ENCODE measurements at regions not wholly inside any gene's neighbourhood (a gene's known extent, or its start where the extent isn't known, plus 50 kb on each side); places are given as distances from the start of the nearest gene placed in this dataset.
"Not testable (repeated sequence)": the region's sequence is repeated elsewhere in the genome, so short reads cannot be mapped to it uniquely, and the experiment has no call there.

DNA sequence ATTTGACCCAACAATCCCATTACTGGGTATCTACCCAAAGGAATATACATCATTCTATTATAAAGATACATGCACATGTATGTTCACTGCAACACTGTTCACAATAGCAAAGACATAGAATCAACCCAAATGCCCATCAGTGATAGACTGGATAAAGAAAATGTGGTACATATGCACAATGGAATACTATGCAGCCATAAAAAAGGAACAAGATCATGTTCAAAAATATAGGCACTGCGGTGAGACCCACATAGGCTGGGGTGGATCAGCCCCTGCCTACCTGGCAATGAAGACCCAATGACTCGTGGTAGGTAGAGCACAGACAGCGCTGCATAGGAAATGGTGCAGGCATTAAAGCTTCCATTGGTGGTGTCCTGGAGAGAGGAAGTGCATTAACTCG is 88.6 kb upstream of the NFIL3 start:
- not testable (repeated sequence) for DNase-seq

DNA sequence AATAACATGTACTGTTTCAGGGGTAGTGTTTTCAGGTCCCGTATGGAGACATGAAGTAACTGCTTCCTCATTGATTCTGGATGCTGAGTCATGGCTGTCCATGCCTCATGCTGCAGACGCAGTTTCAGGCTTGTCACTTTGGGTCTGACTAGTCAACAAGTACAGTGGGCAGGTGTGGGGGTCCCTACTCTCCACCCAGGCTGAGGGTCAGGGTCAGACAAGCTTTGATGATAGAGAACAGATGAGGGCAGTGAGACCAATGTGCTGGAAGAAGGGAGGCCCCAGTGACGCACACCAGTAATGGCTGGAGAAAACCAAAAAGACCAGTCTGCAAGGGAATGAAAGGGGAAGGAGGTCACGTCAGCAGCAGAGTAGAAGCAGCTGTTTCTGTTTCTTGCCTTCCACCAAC is 80.0 kb upstream of the NFIL3 start:
- DNase-seq, result no peak

DNA sequence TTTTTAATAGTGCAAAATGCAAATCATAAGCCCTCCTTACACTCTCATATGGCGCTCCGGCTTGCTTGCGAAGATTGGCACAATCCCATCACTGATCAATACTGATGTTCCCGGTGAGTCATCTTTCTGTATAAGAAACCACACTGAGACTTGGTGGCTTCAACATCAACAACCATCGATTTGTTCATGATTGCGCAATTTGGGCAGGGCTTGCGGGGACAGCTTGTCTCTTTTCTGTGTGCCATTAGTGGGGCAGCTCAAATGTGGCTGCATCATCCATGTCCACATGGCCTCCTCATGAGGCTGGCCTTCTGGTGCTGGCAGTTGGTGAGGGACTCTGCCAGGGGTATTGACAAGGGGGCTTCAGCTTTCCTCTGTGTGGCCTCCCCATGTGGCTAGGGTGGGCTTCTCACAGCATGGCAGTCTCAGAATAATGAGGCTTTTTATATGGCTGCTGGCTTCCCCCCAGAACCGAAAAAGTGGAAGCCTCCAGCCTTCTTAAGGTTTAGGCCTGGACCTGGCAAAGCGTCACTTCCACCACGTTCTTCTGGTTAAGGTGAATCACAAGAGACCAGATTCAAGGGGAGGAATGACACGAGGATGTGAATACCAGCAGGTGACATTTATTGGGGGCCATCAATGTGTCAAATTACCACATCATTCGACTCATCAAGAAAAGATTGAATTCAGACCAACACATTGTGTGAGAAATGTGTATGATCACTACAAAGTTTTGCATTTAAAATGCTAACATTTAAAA is 79.5 kb upstream of the NFIL3 start:
- no peak for DNase-seq

DNA sequence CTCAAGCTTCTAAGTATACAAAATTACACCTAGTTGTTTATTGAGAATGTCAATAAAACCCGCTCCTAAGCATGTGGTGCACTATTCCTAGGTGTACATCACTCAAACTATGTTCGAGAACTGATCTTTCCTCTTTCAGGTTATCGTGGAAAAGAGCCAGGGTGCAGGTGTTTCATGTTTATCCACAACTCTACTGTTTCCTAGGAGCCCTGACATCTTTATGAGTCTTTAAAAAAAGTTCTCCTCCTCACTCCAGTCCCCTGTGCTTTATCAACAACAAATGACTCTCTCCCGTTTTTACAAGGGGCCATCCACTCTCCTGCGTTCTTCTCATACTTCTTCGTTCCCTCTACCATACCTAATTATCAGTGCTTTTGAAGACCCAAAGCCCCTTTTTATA is 78.8 kb upstream of the NFIL3 start:
- DNase-seq, result no peak

DNA sequence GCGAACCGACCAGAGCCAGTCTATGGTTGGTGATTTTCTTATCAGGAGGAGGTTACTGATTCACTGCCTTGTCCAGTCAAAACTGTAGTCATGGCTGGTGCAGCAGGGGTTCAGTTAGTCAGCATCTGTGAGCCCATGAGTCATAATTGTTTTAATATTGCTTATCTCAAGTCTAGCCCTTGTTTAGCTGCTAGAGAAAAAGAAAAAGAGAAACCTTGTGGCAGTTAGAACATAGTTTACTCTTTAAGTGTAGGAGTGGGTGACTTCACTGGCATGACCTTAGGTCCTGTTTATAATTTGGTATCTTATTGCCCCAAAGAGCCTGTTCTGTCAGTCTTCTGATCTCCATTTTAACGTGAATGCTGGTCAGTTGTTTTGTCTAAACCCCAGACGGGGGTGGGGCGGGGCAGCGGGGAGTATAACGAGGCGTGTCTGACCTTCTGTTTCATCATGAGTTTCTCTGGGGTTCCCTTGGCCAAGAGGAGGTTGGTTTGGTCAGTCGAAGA is 76.9 kb upstream of the NFIL3 start:
- no peak for DNase-seq

DNA sequence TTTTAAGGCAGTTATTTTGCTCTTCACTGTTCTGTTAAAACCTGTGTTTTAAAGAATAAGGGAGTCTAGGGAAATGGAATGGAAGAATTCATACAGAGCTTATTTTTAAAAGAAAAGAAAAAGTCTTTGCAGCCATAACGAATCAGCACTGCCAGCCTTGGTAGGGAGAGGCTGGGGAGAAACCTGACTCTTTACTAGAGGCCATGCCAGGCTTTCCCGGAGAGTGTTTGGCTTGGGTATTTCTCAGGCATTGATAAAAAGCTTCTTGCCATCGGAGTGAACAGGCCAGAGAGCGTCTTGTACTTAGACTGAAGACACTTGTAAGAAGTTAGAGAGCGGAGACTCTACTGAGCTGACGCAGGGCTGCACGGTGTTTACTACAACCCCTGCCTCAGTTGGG is 72.7 kb upstream of the NFIL3 start:
- no peak for DNase-seq

DNA sequence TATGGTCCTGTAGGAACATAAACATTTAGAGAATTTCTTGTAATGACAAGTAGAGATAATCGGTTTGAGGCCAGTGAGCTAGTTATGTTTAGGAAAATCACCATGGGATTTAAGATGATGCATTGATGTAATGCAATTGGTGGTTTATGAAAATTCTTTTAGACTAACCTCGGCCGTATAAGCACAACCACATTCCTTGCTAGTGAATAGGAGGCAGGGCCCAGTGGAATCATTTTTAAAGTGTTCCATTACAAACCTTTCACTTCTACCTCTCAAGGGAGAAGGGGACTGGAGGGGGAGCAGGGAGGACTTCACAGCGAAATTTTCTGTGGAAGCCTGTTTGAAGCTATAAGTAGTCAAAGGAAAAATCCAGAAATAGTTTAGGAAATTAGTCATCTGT is 71.8 kb upstream of the NFIL3 start:
- DNase-seq, result no peak

DNA sequence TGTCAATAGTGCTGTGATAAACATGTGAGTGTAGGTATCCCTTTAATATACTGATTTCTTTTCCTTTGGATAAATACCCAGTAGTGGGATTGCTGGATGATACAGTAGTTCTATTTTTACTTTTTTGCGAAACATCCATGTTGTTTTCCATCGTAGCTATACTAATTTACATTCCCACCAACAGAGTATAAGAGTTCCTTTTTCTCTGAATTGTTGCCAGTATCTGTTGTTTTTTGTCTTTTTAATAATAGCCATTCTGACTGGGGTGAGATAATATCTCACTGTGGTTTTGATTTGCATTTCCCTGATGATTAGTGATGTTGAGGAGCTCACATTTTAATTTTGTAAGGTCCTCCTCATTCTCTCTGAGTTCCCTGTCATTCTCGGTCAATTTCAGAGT is 71.1 kb upstream of the NFIL3 start:
- no peak for DNase-seq

DNA sequence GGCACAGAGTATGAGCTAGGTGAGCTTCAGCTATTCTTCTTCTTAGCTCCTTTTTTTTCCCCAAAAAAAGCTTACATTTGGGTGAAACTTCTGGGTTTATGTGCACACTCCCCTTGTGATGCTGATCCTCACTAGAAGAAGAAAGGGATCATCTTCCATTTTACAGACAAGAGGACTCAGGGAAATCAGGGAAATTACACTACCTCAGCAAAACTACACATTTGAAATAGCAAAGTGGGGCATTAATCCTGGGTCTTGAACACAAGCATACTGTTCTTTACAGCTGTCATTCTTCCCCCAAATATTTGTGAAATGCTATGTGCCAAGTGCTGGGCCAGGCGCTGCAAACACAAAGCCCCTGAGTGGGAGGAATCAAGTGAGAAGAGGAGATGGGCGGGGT is 68.6 kb upstream of the NFIL3 start:
- no peak for DNase-seq

DNA sequence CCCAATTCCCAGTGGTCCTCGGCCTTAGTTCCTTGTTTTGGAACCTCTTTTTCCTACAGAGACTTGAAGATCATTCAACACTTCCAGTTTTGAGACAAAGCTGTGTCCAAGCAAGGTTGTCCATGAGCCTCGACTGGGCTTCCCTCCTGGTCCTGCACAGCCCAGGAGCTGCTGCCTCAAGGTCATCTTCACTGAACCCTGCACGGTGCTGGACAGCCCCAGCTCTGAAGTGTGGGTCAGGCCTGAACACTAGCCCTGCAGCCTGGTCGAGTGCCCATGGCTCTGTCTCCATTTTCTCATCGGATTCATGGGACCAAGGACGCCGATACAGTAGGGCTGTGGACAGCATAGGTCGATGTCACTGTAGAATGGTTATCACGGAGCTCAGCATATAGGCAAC is 68.0 kb upstream of the NFIL3 start:
- DNase-seq, result no peak

DNA sequence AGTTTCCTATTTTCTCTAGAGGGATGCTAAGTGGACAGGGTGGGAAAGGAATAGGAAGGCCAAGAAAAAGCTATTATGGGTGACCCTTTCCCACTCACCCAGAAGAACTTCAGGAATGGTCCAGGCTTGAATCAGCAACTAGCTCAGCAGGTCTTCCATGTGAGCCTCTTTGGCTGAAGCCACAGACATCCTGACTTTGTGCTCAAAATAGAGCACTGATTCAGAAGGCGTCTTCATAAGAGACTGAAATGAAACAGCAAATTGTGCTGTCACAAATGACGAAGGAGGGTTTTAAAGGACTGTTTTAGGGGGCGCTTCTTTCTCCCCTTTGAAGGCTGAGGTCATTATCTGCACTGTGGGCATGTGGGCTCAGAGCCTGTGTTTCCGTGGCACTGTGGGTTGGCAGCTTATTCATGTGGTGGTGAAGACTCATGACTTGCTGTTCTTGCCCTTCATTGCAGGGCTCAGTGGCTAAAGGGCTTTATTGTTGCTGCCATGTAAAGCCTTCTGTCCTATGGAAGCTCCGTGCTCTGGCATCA is 65.8 kb upstream of the NFIL3 start:
- DNase-seq, result no peak

DNA sequence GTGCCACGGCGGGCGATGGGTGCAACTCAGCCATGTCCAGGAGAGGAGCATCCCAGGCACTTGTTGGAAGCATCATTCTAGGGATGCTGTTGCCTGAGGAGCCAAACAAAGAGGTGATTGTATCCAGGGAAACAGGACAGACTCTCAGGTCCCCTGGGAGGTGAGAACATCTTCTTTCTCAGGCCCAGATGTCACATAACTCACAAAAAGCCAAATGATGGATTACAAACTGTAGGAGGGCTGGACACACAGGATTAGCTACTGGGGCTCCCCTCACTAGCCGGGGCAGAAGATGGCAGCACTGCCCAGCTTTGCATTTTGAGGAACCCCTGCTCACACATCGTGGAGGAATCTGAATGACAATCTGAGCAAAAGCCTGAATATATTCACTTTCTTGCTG is 64.7 kb upstream of the NFIL3 start:
- DNase-seq, result no peak

DNA sequence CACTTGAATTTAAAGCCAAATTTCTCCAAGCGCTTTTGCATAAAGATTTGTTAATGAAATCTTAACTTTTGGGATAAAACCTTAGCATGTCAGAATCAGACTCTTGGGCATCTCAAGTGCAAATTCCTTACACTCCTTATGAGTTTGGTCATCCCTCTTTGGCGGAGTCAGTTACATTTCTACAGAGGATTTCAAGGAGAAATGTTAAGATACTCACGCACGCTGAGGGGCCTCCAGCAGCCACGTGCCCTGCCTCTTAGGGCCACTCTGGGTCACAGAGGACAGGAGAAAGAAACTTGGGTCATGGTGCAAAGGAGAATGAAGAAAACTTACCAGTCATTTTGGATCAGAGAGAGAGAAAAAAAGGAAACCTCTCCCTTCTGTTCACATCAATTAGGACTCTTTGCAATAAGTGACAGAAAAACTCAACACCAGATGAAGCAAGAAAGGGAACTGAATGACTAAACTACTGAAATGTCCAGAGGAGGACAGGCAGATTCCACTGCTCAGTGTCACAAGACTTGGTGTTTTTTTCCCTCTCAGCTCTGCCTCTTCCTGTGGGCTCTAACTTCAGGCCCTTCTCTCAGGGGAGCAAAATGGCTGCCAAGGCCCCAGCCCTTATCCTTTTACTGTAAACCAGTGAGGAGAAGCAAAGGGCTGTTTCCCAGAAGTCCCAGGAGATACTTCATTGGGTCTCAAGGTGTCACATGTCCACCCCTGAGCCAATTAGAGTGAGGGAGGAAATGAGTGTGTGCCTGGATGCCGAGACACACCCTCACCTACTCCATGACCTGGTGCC is 63.3 kb upstream of the NFIL3 start:
- DNase-seq, result no peak

DNA sequence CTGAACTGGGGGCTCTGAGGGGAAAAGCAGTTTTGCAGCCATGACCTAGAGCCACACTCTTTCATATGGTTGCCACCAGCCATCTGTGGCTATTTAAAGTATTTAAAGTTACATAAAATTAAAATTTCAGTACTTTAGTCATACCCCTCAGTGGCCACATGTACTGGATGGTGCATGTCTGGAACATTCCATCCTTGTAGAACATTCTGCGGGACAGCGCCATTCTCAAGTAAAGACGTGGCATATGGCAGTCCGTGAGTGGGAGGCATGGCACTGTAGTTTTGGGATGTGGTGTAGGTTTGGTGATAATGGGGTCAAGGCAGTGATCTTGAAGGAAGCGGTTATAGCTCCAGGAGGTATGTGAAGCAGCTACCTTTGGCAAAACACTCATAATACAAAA is 61.4 kb upstream of the NFIL3 start:
- no peak for DNase-seq

DNA sequence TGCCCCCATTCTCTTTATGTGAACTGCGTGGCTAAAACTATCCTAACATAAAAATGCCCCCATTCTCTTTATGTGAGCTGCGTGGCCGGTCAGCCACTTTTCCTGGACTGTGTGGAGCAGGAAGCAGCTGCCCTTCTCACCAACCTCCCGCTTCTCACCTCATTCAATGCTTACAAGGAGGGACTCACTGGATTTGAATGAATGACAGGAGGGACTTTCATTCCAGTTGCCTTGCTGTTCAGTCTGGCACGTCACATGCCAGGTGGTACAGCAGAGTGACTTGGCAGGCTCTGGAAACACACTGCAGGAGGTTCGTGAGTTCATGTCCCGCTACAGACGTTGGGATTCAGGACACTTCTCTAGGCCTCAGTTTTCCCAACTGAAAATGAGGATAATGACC is 60.2 kb upstream of the NFIL3 start:
- DNase-seq, result no peak

DNA sequence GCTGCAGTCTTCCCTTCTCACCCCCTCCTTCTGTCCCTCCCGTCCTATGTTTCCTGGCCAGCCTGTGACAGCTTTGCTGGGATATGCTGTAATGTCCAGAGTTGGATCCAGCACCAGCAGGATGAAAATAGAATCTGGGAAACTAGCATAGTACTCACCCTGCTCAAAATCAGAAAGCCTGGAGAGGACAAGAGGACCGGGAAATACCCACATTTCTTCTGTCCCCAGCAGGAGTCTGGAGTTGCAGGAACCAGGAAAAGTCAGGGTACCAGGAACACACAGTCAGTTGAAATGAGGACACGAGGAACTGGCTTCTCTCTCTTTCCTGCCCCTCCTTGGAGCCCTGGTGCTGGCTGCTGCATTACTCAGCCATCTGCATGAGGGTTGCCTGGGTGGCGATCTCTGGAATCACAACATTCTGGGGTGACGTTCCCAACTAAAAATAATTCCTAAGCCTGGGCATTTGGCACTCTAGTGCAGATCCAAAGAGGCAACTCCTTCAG is 59.6 kb upstream of the NFIL3 start:
- no peak for DNase-seq

DNA sequence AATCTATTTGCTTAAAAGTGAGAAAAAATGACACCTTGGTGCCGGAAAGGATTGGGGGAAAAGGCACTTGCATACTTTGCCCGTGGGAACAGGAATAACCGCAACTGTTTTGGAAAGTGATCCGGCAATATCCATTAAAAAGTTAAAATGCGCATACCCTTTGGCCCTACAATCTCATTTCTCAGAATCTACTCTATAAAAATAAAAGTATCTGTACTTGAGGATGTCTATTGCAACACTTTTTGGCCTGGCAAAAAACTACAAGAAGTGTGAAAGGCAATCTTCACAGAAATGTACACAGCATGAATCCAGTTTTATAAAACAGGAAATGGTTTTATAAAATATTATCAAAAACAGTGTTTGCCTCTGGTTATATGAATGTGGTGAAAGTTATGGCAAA is 58.3 kb upstream of the NFIL3 start:
- DNase-seq, result peak; percentile 31 to 55

DNA sequence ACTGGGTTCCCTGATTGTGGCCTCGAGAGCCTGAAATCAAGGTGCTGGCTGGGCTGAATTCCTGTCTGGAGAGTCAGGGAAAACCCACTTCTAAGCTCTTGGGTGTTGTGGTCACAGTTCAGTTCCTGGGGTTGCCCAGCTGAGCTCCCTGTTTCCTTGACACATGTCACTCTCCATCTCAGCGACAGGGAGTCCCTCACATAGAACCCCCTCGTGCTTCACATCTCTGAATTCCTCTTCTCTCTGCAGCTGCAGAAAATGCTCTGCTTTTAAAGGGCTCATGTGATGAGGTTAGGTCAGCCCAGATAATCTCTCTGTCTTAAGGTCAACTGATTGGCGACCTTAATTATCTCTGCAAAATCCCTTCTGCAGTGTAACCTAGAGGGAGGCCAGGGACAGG is 53.5 kb upstream of the NFIL3 start:
- no peak for DNase-seq

DNA sequence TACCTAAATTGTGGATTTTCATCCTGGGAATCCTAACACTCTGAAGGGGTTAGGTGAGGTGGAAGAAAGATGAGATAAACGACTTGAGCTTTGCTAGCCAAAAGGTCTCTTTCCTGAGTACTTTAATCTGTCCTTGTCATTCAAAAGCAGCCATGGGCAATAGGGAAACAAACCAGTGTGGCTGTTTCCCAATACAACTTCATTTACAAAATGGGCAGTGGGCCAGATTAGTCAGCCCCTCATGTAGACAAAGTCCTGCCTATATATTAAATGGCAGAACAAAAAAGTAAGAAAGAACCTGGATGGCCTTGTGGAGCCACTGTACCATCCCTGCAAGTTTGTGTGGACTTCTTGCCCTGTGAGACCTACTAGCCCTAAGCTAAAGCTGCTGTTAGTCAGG is 51.0 kb upstream of the NFIL3 start:
- no peak for DNase-seq
